HCT116 (cell line): ENCODE measurements at regions not wholly inside any gene's neighbourhood (a gene's known extent, or its start where the extent isn't known, plus 50 kb on each side); places are given as distances from the start of the nearest gene placed in this dataset.

Experiments used
- ATAC-seq: fragments of 200-7000 bp; cut with Tn5 transposase; 2 replicates; pipeline ENCODE4 v1.9.1; 2020; ENCODE audit warnings: mild to moderate bottlenecking, moderate library complexity
- BruUV-seq: library from RNA; stranded (reverse); fragments of 400-500 nt; replicated peaks from 2 replicates; lab custom pipeline; 2021; lab: Mats Ljungman, UMichigan
- CTCF ChIA-PET: fragments of 300-600 bp; sonication (Branson Sonifier 250); formaldehyde crosslinking; loops from one replicate; lab custom pipeline; 2021; ENCODE audit warnings: antibody characterized with exemption; lab: Charles Lee
- POLR2A ChIA-PET: fragments of 300-600, 350-600 bp; sonication (Branson Sonifier 250); formaldehyde crosslinking; loops from one replicate; lab custom pipeline; 2021; ENCODE audit warnings: antibody characterized with exemption; lab: Charles Lee
- RAD21 ChIA-PET, 2 experiments: fragments of 300-600 bp; sonication (Branson Sonifier 250); formaldehyde crosslinking; loops; one replicate each; lab custom pipeline; 2023; ENCODE audit warnings: low total read pairs in 2 of 2; ENCODE audit not compliant: uncharacterized antibody in 2 of 2, unreplicated experiment in 2 of 2, low non-redundant PET in 1 of 2; lab: Charles Lee
- DNase-seq: peaks from one replicate; pipeline ENCODE4 v3.0.0-alpha.2; 2010; ENCODE audit warnings: low read depth, low spot score
- H2AFZ ChIP-seq: fragments of 200-600 bp; shearing (Covaris generic), sonication (generic); 2 replicates; pipeline ENCODE4 v1.6.1; 2017; ENCODE audit warnings: low read depth, mixed run types, mixed read lengths, antibody characterized with exemption, low read length; ENCODE audit not compliant: poor library complexity, severe bottlenecking
- H3K27ac ChIP-seq: 2 replicates; pipeline ENCODE4 v1.5.1; 2012; ENCODE audit warnings: low read depth, low read length
- H3K27me3 ChIP-seq: fragments of 200-600 bp; sonication (generic); 2 replicates; pipeline ENCODE4 v1.6.1; 2016; ENCODE audit warnings: mixed run types, low read length, mixed read lengths; ENCODE audit not compliant: insufficient read depth
- H3K36me3 ChIP-seq, 2 experiments: fragments of 200-500 bp in 1 of 2; fragments of 200-600 bp in 1 of 2; sonication (Bioruptor generic) in 1 of 2; sonication (generic) in 1 of 2; 2 replicates each; pipeline versions ENCODE4 v1.5.1 to v1.6.1; 2014 to 2016; ENCODE audit warnings: low read length in 2 of 2, inconsistent platforms in 1 of 2, mixed read lengths in 1 of 2, mixed run types in 1 of 2; ENCODE audit not compliant: insufficient read depth in 2 of 2, control insufficient read depth in 1 of 2
- H3K4me1 ChIP-seq, 2 experiments: fragments of 200-600 bp in 1 of 2; sonication (generic) in 1 of 2; 2 replicates each; pipeline versions ENCODE4 v1.5.1 to v1.6.1; 2012 to 2017; ENCODE audit warnings: low read length in 2 of 2, inconsistent platforms in 1 of 2, mild to moderate bottlenecking in 1 of 2, mixed read lengths in 1 of 2, mixed run types in 1 of 2, moderate library complexity in 1 of 2; ENCODE audit not compliant: insufficient read depth in 2 of 2, control insufficient read depth in 1 of 2
- H3K4me2 ChIP-seq: fragments of 200-600 bp; sonication (generic); 2 replicates; pipeline ENCODE4 v1.6.1; 2017; ENCODE audit warnings: mixed run types, low read length, mixed read lengths
- H3K4me3 ChIP-seq, 2 experiments: fragments of 200-600 bp in 1 of 2; sonication (generic) in 1 of 2; replicated peaks in 1 of 2; 2 replicates each; pipeline ENCODE4 v1.5.1; 2011 to 2016; ENCODE audit warnings: low read length in 2 of 2, control low read depth in 1 of 2, low read depth in 1 of 2, mild to moderate bottlenecking in 1 of 2, mixed read lengths in 1 of 2, mixed run types in 1 of 2
- H3K79me2 ChIP-seq: fragments of 200-600 bp; sonication (generic); 2 replicates; pipeline ENCODE4 v1.6.1; 2017; ENCODE audit warnings: mild to moderate bottlenecking, mixed run types, low read length, moderate library complexity, mixed read lengths; ENCODE audit not compliant: insufficient read depth
- H3K9ac ChIP-seq: fragments of 200-600 bp; sonication (generic); 2 replicates; pipeline ENCODE4 v1.6.1; 2016; ENCODE audit warnings: low read length, mixed read lengths
- H3K9me2 ChIP-seq: fragments of 200-600 bp; sonication (generic), shearing (Covaris generic); 2 replicates; pipeline ENCODE4 v1.6.1; 2017; ENCODE audit warnings: mixed run types, mild to moderate bottlenecking, moderate library complexity; ENCODE audit not compliant: insufficient read depth
- H3K9me3 ChIP-seq, 2 experiments: fragments of 200-500 bp in 1 of 2; fragments of 200-600 bp in 1 of 2; sonication (Bioruptor generic) in 1 of 2; sonication (generic) in 1 of 2; 2 replicates each; pipeline ENCODE4 v1.6.1; 2014 to 2017; ENCODE audit warnings: low read length in 2 of 2, mixed read lengths in 2 of 2, inconsistent platforms in 1 of 2, low read depth in 1 of 2, mild to moderate bottlenecking in 1 of 2, mixed run types in 1 of 2, moderate library complexity in 1 of 2; ENCODE audit not compliant: control insufficient read depth in 1 of 2, insufficient read depth in 1 of 2
- H4K20me1 ChIP-seq: fragments of 200-600 bp; sonication (generic), shearing (Covaris generic); 2 replicates; pipeline ENCODE4 v1.6.1; 2017; ENCODE audit warnings: mixed run types, mild to moderate bottlenecking, moderate library complexity; ENCODE audit not compliant: insufficient read depth
- ATF3 ChIP-seq: IDR thresholded peaks from 2 replicates; pipeline ENCODE4 v1.6.1; 2012
- CBX3 ChIP-seq: IDR thresholded peaks from 2 replicates; pipeline ENCODE4 v1.6.1; 2012; ENCODE audit warnings: low read depth
- CEBPB ChIP-seq: IDR thresholded peaks from 2 replicates; pipeline ENCODE4 v1.6.1; 2012; ENCODE audit warnings: low read depth
- CTCF ChIP-seq, 3 experiments: fragments of 200-600 bp in 1 of 3; sonication (generic) in 1 of 3; IDR thresholded peaks in 2 of 3; conservative IDR thresholded peaks in 1 of 3; 2 replicates each; pipeline ENCODE4 v1.5.1; 2012 to 2017; ENCODE audit warnings: low read depth in 2 of 3, low read length in 2 of 3, antibody characterized with exemption in 1 of 3, borderline replicate concordance in 1 of 3, control low read depth in 1 of 3, mild to moderate bottlenecking in 1 of 3, mixed read lengths in 1 of 3, mixed run types in 1 of 3, moderate library complexity in 1 of 3; ENCODE audit not compliant: insufficient read depth in 1 of 3
- EGR1 ChIP-seq: IDR thresholded peaks from 2 replicates; pipeline ENCODE4 v1.6.1; 2012; ENCODE audit warnings: low read depth
- ELF1 ChIP-seq: IDR thresholded peaks from 2 replicates; pipeline ENCODE4 v1.6.1; 2012; ENCODE audit warnings: low read depth, borderline replicate concordance
- EZH2 ChIP-seq: fragments of 200-600 bp; sonication (generic); IDR thresholded peaks from 2 replicates; pipeline ENCODE4 v1.6.1; 2017; ENCODE audit warnings: antibody characterized with exemption, mixed run types
- EZH2phosphoT487 ChIP-seq: fragments of 200-600 bp; IDR thresholded peaks from 2 replicates; pipeline ENCODE4 v1.6.1; 2018; ENCODE audit warnings: antibody characterized with exemption, borderline replicate concordance
- FOSL1 ChIP-seq: IDR thresholded peaks from 2 replicates; pipeline ENCODE4 v1.6.1; 2012; ENCODE audit warnings: low read depth
- JUND ChIP-seq: IDR thresholded peaks from 2 replicates; pipeline ENCODE4 v1.6.1; 2012
- MAX ChIP-seq: IDR thresholded peaks from 2 replicates; pipeline ENCODE4 v1.6.1; 2012
- POLR2A ChIP-seq: IDR thresholded peaks from 2 replicates; pipeline ENCODE4 v1.7.0; 2011; ENCODE audit warnings: borderline replicate concordance; ENCODE audit not compliant: insufficient read depth, insufficient read length; ENCODE audit errors: extremely low read depth
- POLR2AphosphoS5 ChIP-seq: IDR thresholded peaks from 2 replicates; pipeline ENCODE4 v1.6.1; 2011; ENCODE audit warnings: mild to moderate bottlenecking, low read depth, low read length, moderate library complexity
- REST ChIP-seq: IDR thresholded peaks from 2 replicates; pipeline ENCODE4 v1.6.1; 2012; ENCODE audit warnings: low read depth
- SP1 ChIP-seq: IDR thresholded peaks from 2 replicates; pipeline ENCODE4 v1.6.1; 2012; ENCODE audit warnings: low read depth
- SRF ChIP-seq: IDR thresholded peaks from 2 replicates; pipeline ENCODE4 v1.6.1; 2012; ENCODE audit warnings: low read depth
- YY1 ChIP-seq: IDR thresholded peaks from 2 replicates; pipeline ENCODE4 v1.6.1; 2011; ENCODE audit warnings: low read length, low read depth, moderate library complexity, mild to moderate bottlenecking; ENCODE audit not compliant: insufficient replicate concordance; ENCODE audit errors: extremely low read depth
- ZBTB33 ChIP-seq: IDR thresholded peaks from 2 replicates; pipeline ENCODE4 v1.6.1; 2011; ENCODE audit warnings: mild to moderate bottlenecking, low read length, moderate library complexity; ENCODE audit not compliant: insufficient replicate concordance; ENCODE audit errors: extremely low read depth
- ZNF274 ChIP-seq: fragments of 200-500 bp; sonication (Bioruptor generic); IDR thresholded peaks from 2 replicates; pipeline ENCODE4 v1.6.1; 2014; ENCODE audit warnings: mild to moderate bottlenecking, low read depth, low read length, inconsistent platforms
- intact Hi-C: fragments of 100-400 bp; cut with micrococcal nuclease; formaldehyde crosslinking; loops from 2 replicates; pipeline ENCODE4 v1.10.0; 2022

GRCh38 chr9:96163712-96164111, 138.3 kb downstream of the HSD17B3 start:
- Histone ChIP-seq H2AFZ (no peak overlapping the region), H3K27me3 (no peaks in the 10 kb centered on the region), H3K4me2 (no peak overlapping the region), H3K9me3 (no peaks in the 10 kb centered on the region), H3K9me2 (no peaks in the 10 kb centered on the region), H3K9ac (no peak overlapping the region), H3K27ac (no peak overlapping the region), H3K79me2 (no peaks in the 10 kb centered on the region), H3K4me3 (no peak overlapping the region), H4K20me1 (no peaks in the 10 kb centered on the region), H3K36me3 (no peaks in the 10 kb centered on the region), H3K4me1 (no peaks in the 10 kb centered on the region)
- RAD21 ChIA-PET: no interaction called here
- intact Hi-C loops: no loop called here
- no peak for TF ChIP-seq ZBTB33
- TF ChIP-seq YY1: no peak
- TF ChIP-seq CTCF (IDR thresholded peaks at IDR 0.05 in 2 of 3, conservative IDR thresholded peaks at IDR 0.05 in 1 of 3; ENCODE audit: borderline replicate concordance in 1 of 3, insufficient read depth in 1 of 3, low read depth in 2 of 3, low read length in 2 of 3): no peak
- TF ChIP-seq REST: no peak
- no peak for TF ChIP-seq EZH2
- no peak for TF ChIP-seq EZH2phosphoT487
- no peak for TF ChIP-seq CBX3
- no peak for TF ChIP-seq JUND
- no peak for TF ChIP-seq CEBPB
- no peak for TF ChIP-seq ZNF274
- TF ChIP-seq FOSL1: no peak
- TF ChIP-seq SRF: no peak
- no peak for TF ChIP-seq ATF3
- no peak for TF ChIP-seq EGR1
- no peak for TF ChIP-seq MAX
- no peak for TF ChIP-seq POLR2A
- TF ChIP-seq ELF1: no peak
- no peak for TF ChIP-seq POLR2AphosphoS5
- TF ChIP-seq SP1: no peak
- POLR2A ChIA-PET: no interaction called here
- DNase-seq: no peak
- no TSS peak for BruUV-seq
- CTCF ChIA-PET: no interaction called here
- no peak for ATAC-seq
